ENCODE measurements at regions not wholly inside any gene's neighbourhood (a gene's known extent, or its start where the extent isn't known, plus 50 kb on each side); places are given as distances from the start of the nearest gene placed in this dataset.

DNA sequence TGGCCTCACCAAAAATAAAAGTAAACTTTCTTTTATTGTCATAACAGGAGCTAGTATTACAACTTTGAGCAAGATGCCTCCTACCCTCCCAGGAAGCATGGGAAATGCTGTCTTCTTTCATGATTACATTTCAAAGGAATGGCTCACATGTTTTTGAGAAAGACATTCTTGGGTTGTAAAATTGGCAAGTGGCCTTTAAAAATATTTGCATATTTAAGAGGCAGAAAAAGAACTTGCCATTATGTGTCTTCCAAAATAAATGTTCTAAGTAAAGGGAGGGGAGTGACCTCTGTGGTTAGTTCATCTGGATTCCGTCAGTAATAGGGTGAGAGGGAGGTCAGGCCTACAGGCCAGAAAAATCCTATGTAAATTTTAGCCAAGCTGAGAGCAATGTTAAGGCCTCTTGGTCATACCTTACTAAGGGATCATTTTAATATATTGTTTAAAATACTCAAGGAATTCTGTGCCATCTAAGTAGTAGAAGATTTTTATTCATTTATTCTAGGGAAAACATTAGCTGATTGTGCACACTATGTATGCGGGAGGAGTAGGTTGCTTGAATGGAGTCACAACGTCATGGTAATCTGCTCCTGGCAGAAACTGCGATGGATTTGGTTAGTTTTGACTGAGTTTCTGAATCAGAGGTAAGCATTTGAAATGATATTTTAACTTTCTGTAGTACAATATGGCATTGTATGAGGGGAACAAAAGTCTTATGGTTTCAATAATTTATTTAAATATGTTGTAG lies 1485.7 kb upstream of the CDH9 start:
- Histone ChIP-seq H3K4me2 (no peak overlapping the region), H3F3A (ENCODE audit: low read depth) (no peaks in the 10 kb centered on the region), H3K9me3 (ENCODE audit: low read depth) (peaks cover 5% of the 10 kb centered on the region), H3K4me1 (no peaks in the 10 kb centered on the region), H4K20me1 (ENCODE audit: low read depth) (no peaks in the 10 kb centered on the region), H3K36me3 (peaks cover 7% of the 10 kb centered on the region), H3K9ac (no peak overlapping the region), H2AFZ (replicated peaks) (no peak overlapping the region), H3K4me3 (no peak overlapping the region), H3K27ac (no peak overlapping the region), H3K79me2 (ENCODE audit: low read depth) (no peaks in the 10 kb centered on the region), H3K27me3 (no peaks in the 10 kb centered on the region)
- DNase-seq (ENCODE audit: low spot score): no peak
- no peaks in the 10 kb centered on the region for H3K4me1 Mint-ChIP-seq
- no peaks in the 10 kb centered on the region for H3K27me3 Mint-ChIP-seq (ENCODE audit: insufficient read depth, low read depth)
- H3K9me3 Mint-ChIP-seq: peaks cover 10% of the 10 kb centered on the region
- H3K4me3 Mint-ChIP-seq: no peak overlapping the region
- TF ChIP-seq EZH2phosphoT487 (IDR thresholded peaks at IDR 0.05): no peak
- no peak for TF ChIP-seq EZH2 (IDR thresholded peaks at IDR 0.05)
- TF ChIP-seq, protein P1, sequence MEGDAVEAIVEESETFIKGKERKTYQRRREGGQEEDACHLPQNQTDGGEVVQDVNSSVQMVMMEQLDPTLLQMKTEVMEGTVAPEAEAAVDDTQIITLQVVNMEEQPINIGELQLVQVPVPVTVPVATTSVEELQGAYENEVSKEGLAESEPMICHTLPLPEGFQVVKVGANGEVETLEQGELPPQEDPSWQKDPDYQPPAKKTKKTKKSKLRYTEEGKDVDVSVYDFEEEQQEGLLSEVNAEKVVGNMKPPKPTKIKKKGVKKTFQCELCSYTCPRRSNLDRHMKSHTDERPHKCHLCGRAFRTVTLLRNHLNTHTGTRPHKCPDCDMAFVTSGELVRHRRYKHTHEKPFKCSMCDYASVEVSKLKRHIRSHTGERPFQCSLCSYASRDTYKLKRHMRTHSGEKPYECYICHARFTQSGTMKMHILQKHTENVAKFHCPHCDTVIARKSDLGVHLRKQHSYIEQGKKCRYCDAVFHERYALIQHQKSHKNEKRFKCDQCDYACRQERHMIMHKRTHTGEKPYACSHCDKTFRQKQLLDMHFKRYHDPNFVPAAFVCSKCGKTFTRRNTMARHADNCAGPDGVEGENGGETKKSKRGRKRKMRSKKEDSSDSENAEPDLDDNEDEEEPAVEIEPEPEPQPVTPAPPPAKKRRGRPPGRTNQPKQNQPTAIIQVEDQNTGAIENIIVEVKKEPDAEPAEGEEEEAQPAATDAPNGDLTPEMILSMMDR (IDR thresholded peaks at IDR 0.05): no peak
- no peak overlapping the region for H3K27ac Mint-ChIP-seq
- no peaks in the 10 kb centered on the region for H3K36me3 Mint-ChIP-seq

DNA sequence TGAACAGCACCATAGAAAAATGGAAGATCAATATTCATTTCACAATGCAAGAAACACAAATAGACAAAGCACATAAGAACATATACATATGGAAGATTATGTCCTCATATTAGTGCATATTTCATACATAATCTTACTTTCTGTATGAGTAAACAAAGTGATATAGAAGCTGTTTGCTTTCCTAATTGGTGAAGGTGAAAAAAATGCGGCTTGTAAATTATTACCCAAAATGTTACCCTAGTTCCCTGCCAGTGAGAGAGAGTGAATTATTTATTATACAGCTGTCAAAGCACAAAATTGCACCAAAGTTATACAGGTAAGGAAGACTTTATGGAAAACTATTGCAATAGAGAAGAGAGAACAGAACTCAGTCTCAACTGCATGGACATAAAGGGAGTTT lies 1485.0 kb upstream of the CDH9 start:
- no peak overlapping the region for H3K4me2 ChIP-seq
- Mint-ChIP-seq H3K4me1 (no peaks in the 10 kb centered on the region), H3K27ac (no peak overlapping the region)

GRCh38 chr5:28517691-28518090 lies 1479.3 kb upstream of the CDH9 start:
- Histone ChIP-seq H3K4me2 (no peak overlapping the region), H3K27ac (no peak overlapping the region), H3K4me1 (peaks cover 18% of the 10 kb centered on the region), H3K9me3 (ENCODE audit: low read depth) (peaks cover 5% of the 10 kb centered on the region), H2AFZ (replicated peaks) (no peak overlapping the region), H3K9ac (no peak overlapping the region), H4K20me1 (ENCODE audit: low read depth) (no peaks in the 10 kb centered on the region), H3K4me3 (no peak overlapping the region), H3F3A (ENCODE audit: low read depth) (no peaks in the 10 kb centered on the region), H3K79me2 (ENCODE audit: low read depth) (no peaks in the 10 kb centered on the region), H3K27me3 (no peaks in the 10 kb centered on the region), H3K36me3 (peaks cover 8% of the 10 kb centered on the region)
- H3K27ac Mint-ChIP-seq: no peak overlapping the region
- H3K4me3 Mint-ChIP-seq: no peak overlapping the region
- no peak for DNase-seq (ENCODE audit: low spot score)
- TF ChIP-seq EZH2phosphoT487 (IDR thresholded peaks at IDR 0.05): no peak
- TF ChIP-seq EZH2 (IDR thresholded peaks at IDR 0.05): no peak
- TF ChIP-seq, protein P1 (IDR thresholded peaks at IDR 0.05): no peak
- H3K27me3 Mint-ChIP-seq (ENCODE audit: insufficient read depth, low read depth): no peaks in the 10 kb centered on the region
- peaks cover 7% of the 10 kb centered on the region for H3K4me1 Mint-ChIP-seq
- H3K36me3 Mint-ChIP-seq: no peaks in the 10 kb centered on the region
- peaks cover 10% of the 10 kb centered on the region for H3K9me3 Mint-ChIP-seq

More for the DNA sequence above, 1485.0 kb upstream of the CDH9 start:
- no peak for DNase-seq (ENCODE audit: low spot score)
- H4K20me1 ChIP-seq (ENCODE audit: low read depth): no peaks in the 10 kb centered on the region
- Mint-ChIP-seq H3K27me3 (ENCODE audit: insufficient read depth, low read depth) (no peaks in the 10 kb centered on the region), H3K9me3 (peaks cover 10% of the 10 kb centered on the region), H3K36me3 (no peaks in the 10 kb centered on the region), H3K4me3 (no peak overlapping the region)
- no peak for TF ChIP-seq EZH2phosphoT487 (IDR thresholded peaks at IDR 0.05)
- no peak for TF ChIP-seq EZH2 (IDR thresholded peaks at IDR 0.05)
- TF ChIP-seq, protein P1 (IDR thresholded peaks at IDR 0.05): no peak
- no peaks in the 10 kb centered on the region for H3F3A ChIP-seq (ENCODE audit: low read depth)
- H3K27ac ChIP-seq: no peak overlapping the region
- H3K27me3 ChIP-seq: no peaks in the 10 kb centered on the region
- no peak overlapping the region for H2AFZ ChIP-seq (replicated peaks)
- no peaks in the 10 kb centered on the region for H3K79me2 ChIP-seq (ENCODE audit: low read depth)
- H3K9ac ChIP-seq: no peak overlapping the region
- H3K9me3 ChIP-seq (ENCODE audit: low read depth): peaks cover 5% of the 10 kb centered on the region
- H3K4me3 ChIP-seq: no peak overlapping the region
- no peaks in the 10 kb centered on the region for H3K4me1 ChIP-seq
- H3K36me3 ChIP-seq: peaks cover 8% of the 10 kb centered on the region
